ENCODE measurements at regions not wholly inside any gene's neighbourhood (a gene's known extent, or its start where the extent isn't known, plus 50 kb on each side); places are given as distances from the start of the nearest gene placed in this dataset.

DNA sequence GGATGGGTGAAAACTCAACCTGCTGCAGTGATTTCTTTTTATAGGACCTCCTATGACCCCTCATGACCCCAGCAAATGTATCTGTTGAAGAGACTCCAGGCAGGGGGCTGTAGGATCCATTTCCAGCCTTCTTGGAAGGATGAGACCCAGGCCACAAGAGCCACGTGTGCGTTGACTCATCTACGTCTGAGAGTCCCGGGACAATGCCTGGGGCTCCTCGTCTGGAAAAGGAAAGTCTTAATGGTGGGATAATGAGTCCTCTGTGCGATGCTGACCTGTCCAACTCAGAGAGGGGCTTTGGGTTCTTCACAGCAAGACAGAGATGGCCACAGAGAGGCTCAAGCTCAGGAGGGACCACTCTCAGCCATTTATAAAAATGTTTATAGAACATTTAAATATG lies 80.8 kb downstream of the SMIM21 start:
- ATAC-seq (no peak), DNase-seq (no peak)
- Histone ChIP-seq H3K4me1 (ENCODE audit: insufficient read depth, low read length) (no peaks in the 10 kb centered on the region), H3K9me2 (replicated peaks; ENCODE audit: low read length) (no peaks in the 10 kb centered on the region), H3K27me3 (ENCODE audit: low read length) (peaks cover 58% of the 10 kb centered on the region), H3K27ac (ENCODE audit: low read length) (no peak overlapping the region), H3F3A (ENCODE audit: low read length, unreplicated experiment) (no peaks in the 10 kb centered on the region), H3K9me3 (ENCODE audit: low read length) (no peaks in the 10 kb centered on the region), H3K4me3 (ENCODE audit: low read length) (no peak overlapping the region), H3K9ac (ENCODE audit: low read length) (no peak overlapping the region), H3K79me2 (ENCODE audit: low read length) (no peaks in the 10 kb centered on the region), H2AFZ (ENCODE audit: low read length) (no peak overlapping the region), H3K4me2 (ENCODE audit: low read length) (no peak overlapping the region), H3K36me3 (ENCODE audit: low read depth, low read length) (no peaks in the 10 kb centered on the region), H4K20me1 (ENCODE audit: low read length) (no peaks in the 10 kb centered on the region)
- intact Hi-C loops (cut with micrococcal nuclease): no loop called here
- TF ChIP-seq EZH2 (IDR thresholded peaks at IDR 0.05; ENCODE audit: low read length, unreplicated experiment) (no peak), EZH2phosphoT487 (IDR thresholded peaks at IDR 0.05; ENCODE audit: borderline replicate concordance, low read length) (no peak)
- TF ChIP-seq, protein P1, sequence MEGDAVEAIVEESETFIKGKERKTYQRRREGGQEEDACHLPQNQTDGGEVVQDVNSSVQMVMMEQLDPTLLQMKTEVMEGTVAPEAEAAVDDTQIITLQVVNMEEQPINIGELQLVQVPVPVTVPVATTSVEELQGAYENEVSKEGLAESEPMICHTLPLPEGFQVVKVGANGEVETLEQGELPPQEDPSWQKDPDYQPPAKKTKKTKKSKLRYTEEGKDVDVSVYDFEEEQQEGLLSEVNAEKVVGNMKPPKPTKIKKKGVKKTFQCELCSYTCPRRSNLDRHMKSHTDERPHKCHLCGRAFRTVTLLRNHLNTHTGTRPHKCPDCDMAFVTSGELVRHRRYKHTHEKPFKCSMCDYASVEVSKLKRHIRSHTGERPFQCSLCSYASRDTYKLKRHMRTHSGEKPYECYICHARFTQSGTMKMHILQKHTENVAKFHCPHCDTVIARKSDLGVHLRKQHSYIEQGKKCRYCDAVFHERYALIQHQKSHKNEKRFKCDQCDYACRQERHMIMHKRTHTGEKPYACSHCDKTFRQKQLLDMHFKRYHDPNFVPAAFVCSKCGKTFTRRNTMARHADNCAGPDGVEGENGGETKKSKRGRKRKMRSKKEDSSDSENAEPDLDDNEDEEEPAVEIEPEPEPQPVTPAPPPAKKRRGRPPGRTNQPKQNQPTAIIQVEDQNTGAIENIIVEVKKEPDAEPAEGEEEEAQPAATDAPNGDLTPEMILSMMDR (conservative IDR thresholded peaks at IDR 0.05; ENCODE audit: low read depth, low read length): no peak
- CTCF ChIA-PET: no interaction called here
- BruUV-seq (replicated peaks): no TSS peak
- POLR2A ChIA-PET (ENCODE audit: unreplicated experiment): no interaction called here

DNA sequence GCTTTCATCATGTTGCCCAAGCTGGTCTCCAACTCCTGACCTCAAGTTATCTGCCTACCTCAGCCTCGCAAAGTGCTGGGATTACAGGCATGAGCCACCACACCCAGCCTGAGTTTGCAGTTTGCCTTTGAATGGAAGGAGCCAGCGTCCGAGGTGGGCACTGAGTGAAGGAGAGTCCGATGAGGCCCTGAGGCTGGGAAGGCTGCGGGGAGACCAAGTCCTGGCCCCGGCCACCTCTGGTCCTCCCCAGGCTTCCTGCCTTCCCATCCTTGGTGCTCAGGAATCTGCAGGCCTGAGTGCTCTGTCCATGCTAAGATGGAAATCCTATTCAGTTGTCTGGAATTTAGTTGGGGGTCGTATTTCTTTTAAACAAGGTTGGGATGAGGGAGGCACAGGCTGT lies 82.9 kb downstream of the SMIM21 start:
- H4K20me1 ChIP-seq (ENCODE audit: low read length): no peaks in the 10 kb centered on the region
- no peaks in the 10 kb centered on the region for H3F3A ChIP-seq (ENCODE audit: low read length, unreplicated experiment)
- H3K27me3 ChIP-seq (ENCODE audit: low read length): peaks cover 66% of the 10 kb centered on the region
- no peak overlapping the region for H2AFZ ChIP-seq (ENCODE audit: low read length)
- no peak overlapping the region for H3K4me2 ChIP-seq (ENCODE audit: low read length)
- H3K9ac ChIP-seq (ENCODE audit: low read length): no peak overlapping the region
- intact Hi-C loops (cut with micrococcal nuclease): no loop called here
- no peaks in the 10 kb centered on the region for H3K4me1 ChIP-seq (ENCODE audit: insufficient read depth, low read length)
- H3K9me3 ChIP-seq (ENCODE audit: low read length): no peaks in the 10 kb centered on the region
- DNase-seq (no peak), ATAC-seq (no peak)
- ChIA-PET POLR2A (ENCODE audit: unreplicated experiment) (no interaction called here), CTCF (no interaction called here)
- no peaks in the 10 kb centered on the region for H3K36me3 ChIP-seq (ENCODE audit: low read depth, low read length)
- no peaks in the 10 kb centered on the region for H3K9me2 ChIP-seq (replicated peaks; ENCODE audit: low read length)
- no TSS peak for BruUV-seq (replicated peaks)
- TF ChIP-seq EZH2 (IDR thresholded peaks at IDR 0.05; ENCODE audit: low read length, unreplicated experiment) (no peak), EZH2phosphoT487 (IDR thresholded peaks at IDR 0.05; ENCODE audit: borderline replicate concordance, low read length) (no peak)
- TF ChIP-seq, protein P1 (conservative IDR thresholded peaks at IDR 0.05; ENCODE audit: low read depth, low read length): no peak
- H3K79me2 ChIP-seq (ENCODE audit: low read length): no peaks in the 10 kb centered on the region
- no peak overlapping the region for H3K4me3 ChIP-seq (ENCODE audit: low read length)
- H3K27ac ChIP-seq (ENCODE audit: low read length): no peak overlapping the region

DNA sequence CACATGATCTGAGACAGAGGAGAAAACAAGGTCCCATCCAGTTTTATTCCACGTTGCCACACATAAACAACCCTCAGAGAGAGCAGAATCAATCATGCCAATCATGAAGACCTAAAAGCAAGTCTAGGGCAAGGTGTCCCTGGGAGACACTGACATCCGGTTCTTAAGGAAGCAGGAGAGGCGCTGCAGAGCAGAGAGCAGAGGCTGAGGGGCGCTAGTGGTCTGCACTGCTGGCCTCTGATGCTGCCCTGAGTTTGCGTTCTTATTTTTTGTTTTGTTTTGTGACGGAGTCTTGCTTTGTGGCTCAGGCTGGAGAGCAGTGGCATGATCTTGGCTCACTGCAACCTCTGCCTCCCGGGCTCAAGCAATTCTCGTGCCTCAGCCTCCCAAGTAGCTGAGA lies 83.3 kb downstream of the SMIM21 start:
- H3K36me3 ChIP-seq (ENCODE audit: low read depth, low read length): no peaks in the 10 kb centered on the region
- ATAC-seq: no peak
- H4K20me1 ChIP-seq (ENCODE audit: low read length): no peaks in the 10 kb centered on the region
- H3K4me2 ChIP-seq (ENCODE audit: low read length): no peak overlapping the region
- H3K27me3 ChIP-seq (ENCODE audit: low read length): peaks cover 66% of the 10 kb centered on the region
- intact Hi-C loops (cut with micrococcal nuclease): no loop called here
- no peaks in the 10 kb centered on the region for H3K9me2 ChIP-seq (replicated peaks; ENCODE audit: low read length)
- BruUV-seq (replicated peaks): no TSS peak
- CTCF ChIA-PET: no interaction called here
- H3F3A ChIP-seq (ENCODE audit: low read length, unreplicated experiment): no peaks in the 10 kb centered on the region
- no peak for DNase-seq
- H3K9me3 ChIP-seq (ENCODE audit: low read length): no peaks in the 10 kb centered on the region
- no peak overlapping the region for H3K4me3 ChIP-seq (ENCODE audit: low read length)
- H2AFZ ChIP-seq (ENCODE audit: low read length): no peak overlapping the region
- TF ChIP-seq, protein P1 (conservative IDR thresholded peaks at IDR 0.05; ENCODE audit: low read depth, low read length): 0 out of 2 replicates have a peak, but pooled peaks have one; percentile 12
- TF ChIP-seq EZH2 (IDR thresholded peaks at IDR 0.05; ENCODE audit: low read length, unreplicated experiment): no peak
- no peaks in the 10 kb centered on the region for H3K4me1 ChIP-seq (ENCODE audit: insufficient read depth, low read length)
- no peak overlapping the region for H3K9ac ChIP-seq (ENCODE audit: low read length)
- no peak overlapping the region for H3K27ac ChIP-seq (ENCODE audit: low read length)
- no peaks in the 10 kb centered on the region for H3K79me2 ChIP-seq (ENCODE audit: low read length)
- POLR2A ChIA-PET (ENCODE audit: unreplicated experiment): no interaction called here

All from PC-3 (cell line).